ENCODE measurements at regions not wholly inside any gene's neighbourhood (a gene's known extent, or its start where the extent isn't known, plus 50 kb on each side); places are given as distances from the start of the nearest gene placed in this dataset.

DNA sequence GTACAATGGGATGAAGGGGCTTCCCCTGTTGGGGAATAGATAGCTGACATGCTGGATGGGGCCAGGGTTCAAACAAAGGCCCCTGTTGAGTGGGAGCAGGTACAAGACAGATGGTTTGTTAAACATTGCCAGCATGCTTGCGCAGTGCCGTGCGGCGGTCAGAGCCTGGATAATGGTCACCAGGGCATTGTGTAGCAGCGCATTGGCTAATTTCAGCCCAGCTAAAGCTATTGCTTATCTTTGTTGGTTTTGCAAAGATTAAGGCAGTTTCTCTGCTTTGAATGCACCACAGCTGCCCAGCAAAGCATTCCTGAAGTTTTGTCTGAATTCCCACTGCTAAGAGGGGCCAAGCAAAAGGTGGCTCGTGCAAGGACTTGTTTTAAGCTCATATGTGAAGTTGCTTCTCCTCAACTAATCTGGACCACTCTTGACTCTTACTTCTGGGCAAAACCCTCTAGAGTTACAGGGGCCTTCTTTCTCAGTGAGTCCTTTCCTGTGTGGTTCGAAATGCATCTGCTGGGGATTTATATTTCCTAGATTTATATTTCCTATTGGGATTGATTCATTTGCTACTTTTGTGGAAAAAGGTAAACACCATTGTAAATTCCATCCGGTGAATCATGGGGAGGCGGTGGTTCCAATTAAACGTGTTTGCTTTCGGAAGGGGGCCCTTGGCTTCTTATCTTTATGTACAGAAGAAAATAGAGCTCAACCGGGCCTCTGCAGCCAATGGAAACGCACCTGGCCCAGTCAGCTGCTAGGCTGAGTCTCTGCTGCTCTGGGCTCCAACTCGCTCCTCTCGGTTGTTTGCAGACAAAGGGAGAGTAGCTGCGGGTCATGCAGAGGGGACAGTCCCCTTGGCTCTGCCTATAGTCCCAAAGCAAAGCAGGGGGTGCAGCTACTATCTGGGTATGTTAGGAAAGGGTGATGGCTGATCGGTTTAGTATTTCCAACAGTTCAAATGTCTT is 72.1 kb downstream of the FOXA2 start:
- no peaks in the 10 kb centered on the region for H3K9me3 Mint-ChIP-seq
- H3K4me1 Mint-ChIP-seq: no peaks in the 10 kb centered on the region
- no peaks in the 10 kb centered on the region for H3K27me3 Mint-ChIP-seq
- ATAC-seq (replicated peaks): no peak
- no peaks in the 10 kb centered on the region for H3K36me3 Mint-ChIP-seq (ENCODE audit: low read depth)
- no peak overlapping the region for H3K27ac Mint-ChIP-seq
- no peak overlapping the region for H3K4me3 Mint-ChIP-seq

DNA sequence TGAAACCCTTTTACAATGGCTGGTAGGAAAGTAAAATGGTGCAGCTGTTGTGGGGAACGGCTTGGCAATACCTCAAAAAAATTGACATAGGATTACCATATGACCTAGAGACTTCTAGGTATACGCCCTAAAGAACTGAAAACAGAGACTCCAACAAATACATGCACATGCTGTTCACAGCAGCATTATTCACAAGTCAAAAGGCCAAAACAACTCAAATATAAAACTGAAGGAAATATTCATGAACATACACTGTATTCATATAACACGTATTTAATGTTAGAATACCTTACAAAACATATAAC is 74.6 kb downstream of the FOXA2 start:
- H3K27me3 Mint-ChIP-seq: no peaks in the 10 kb centered on the region
- no peaks in the 10 kb centered on the region for H3K4me1 Mint-ChIP-seq
- no peak overlapping the region for H3K4me3 Mint-ChIP-seq
- H3K9me3 Mint-ChIP-seq: no peaks in the 10 kb centered on the region
- no peak for ATAC-seq (replicated peaks)
- no peaks in the 10 kb centered on the region for H3K36me3 Mint-ChIP-seq (ENCODE audit: low read depth)
- no peak overlapping the region for H3K27ac Mint-ChIP-seq

DNA sequence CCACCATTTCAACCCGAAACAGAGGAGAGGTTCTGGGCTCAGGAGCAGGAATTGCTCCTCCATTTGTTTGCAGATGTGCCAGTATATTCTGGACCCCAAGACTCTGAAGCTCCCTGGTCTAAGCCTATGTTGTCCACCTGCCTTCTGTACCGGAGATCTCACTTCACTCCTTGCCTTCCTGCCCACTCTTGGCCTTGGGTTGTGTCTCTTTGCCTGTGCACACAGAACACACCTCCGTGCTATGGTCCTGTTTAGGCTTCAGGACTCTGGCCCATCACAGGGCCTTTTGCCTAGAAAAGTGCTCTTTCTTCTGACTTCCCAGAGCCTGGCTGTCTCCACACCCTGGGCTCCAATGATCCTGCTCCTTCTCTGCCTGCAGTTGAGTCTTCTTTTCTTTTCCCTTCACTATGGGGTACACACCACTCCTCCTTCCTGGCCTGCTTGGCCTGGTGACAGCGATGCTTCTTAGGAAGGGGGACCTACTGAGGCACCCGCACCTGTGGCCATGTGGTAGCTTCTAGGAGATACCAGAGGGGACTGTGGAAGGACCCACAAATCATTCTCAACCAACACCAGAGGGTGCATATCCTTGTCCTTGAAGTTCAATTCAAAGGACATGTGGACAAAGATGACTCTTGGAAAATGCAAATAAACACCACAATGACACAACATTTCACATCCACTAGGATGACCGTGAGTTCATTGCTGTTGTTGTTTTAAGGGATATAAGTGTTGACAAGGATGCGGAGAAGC is 75.1 kb downstream of the FOXA2 start:
- H3K4me3 Mint-ChIP-seq: no peak overlapping the region
- H3K27ac Mint-ChIP-seq: no peak overlapping the region
- no peaks in the 10 kb centered on the region for H3K27me3 Mint-ChIP-seq
- H3K4me1 Mint-ChIP-seq: no peaks in the 10 kb centered on the region
- no peaks in the 10 kb centered on the region for H3K9me3 Mint-ChIP-seq
- no peaks in the 10 kb centered on the region for H3K36me3 Mint-ChIP-seq (ENCODE audit: low read depth)
- no peak for ATAC-seq (replicated peaks)

DNA sequence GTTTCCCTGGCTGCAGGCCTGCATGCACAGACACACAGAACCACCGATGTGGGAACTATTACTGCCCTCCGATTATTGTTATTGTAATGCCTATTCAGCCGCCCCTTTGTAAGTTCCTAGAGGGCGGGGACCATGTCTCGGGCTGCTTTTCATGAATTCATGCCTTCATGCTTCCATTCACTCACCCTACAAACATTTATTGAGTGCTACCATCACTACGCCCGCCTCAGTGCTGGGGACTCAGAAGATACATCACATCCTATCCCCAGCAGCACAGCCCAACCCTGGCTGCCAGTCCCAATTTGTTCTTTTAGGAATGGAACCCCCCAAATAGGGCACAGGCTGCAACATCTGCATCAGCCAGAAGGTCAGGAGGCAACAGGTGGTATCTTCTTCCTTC is 75.9 kb downstream of the FOXA2 start:
- H3K9me3 Mint-ChIP-seq: no peaks in the 10 kb centered on the region
- H3K27me3 Mint-ChIP-seq: no peaks in the 10 kb centered on the region
- no peaks in the 10 kb centered on the region for H3K4me1 Mint-ChIP-seq
- no peak for ATAC-seq (replicated peaks)
- no peak overlapping the region for H3K4me3 Mint-ChIP-seq
- no peak overlapping the region for H3K27ac Mint-ChIP-seq
- no peaks in the 10 kb centered on the region for H3K36me3 Mint-ChIP-seq (ENCODE audit: low read depth)

DNA sequence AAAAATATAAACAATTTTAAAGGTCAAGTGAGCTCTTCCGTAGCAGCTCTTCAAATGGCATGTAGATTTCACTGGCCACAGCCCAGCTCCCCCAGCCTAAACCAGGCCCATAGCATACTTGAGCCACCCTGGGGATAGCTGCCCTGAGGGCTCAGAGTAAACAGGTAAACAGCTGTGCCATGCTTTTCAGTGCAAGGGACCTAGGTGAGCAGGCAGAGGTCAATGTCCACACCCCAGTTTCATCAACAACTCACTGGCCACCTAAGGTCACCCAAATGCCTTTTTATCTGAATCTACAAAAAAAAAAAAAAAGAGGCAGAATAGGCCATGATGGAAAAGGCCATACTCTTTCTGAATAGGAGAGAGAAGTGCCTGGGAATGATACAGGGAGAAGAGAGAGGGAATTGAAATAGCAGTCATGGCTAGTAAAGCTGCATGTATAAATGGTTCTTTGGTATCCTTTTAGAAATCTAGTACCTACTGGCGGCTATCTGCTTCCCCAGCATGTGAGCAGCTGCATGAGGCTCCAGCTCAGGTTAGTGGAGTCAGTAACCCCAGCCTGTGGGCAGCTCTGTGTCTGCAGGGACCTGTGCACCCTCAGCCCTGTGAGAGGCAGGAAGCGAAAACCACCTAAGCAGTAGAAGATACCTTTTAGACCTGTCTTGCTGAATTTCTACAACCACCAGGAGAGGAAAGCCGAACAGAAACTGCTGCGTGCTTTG is 77.0 kb downstream of the FOXA2 start:
- H3K9me3 Mint-ChIP-seq: no peaks in the 10 kb centered on the region
- no peaks in the 10 kb centered on the region for H3K27me3 Mint-ChIP-seq
- H3K27ac Mint-ChIP-seq: no peak overlapping the region
- no peaks in the 10 kb centered on the region for H3K36me3 Mint-ChIP-seq (ENCODE audit: low read depth)
- no peak overlapping the region for H3K4me3 Mint-ChIP-seq
- no peaks in the 10 kb centered on the region for H3K4me1 Mint-ChIP-seq
- no peak for ATAC-seq (replicated peaks)

DNA sequence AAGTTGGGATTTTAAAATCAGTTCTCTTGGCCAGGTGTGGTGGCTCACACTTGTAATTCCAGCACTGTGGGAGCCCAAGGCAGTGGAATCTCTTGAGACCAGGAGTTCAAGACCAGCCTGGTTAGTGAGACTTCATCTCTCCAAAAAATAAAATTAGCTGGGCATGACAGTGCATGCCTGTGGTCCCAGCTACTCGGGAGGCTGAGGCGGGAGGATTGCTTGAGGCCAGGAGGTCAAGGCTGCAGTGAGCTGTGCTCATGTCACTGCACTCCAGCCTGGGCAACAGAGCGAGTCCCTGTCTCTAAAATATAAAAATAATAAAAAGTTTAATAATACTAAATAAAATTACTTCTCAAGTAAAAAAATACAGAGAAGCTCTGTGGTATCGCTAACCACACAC is 77.5 kb downstream of the FOXA2 start:
- no peak overlapping the region for H3K27ac Mint-ChIP-seq
- H3K36me3 Mint-ChIP-seq (ENCODE audit: low read depth): no peaks in the 10 kb centered on the region
- H3K27me3 Mint-ChIP-seq: no peaks in the 10 kb centered on the region

DNA sequence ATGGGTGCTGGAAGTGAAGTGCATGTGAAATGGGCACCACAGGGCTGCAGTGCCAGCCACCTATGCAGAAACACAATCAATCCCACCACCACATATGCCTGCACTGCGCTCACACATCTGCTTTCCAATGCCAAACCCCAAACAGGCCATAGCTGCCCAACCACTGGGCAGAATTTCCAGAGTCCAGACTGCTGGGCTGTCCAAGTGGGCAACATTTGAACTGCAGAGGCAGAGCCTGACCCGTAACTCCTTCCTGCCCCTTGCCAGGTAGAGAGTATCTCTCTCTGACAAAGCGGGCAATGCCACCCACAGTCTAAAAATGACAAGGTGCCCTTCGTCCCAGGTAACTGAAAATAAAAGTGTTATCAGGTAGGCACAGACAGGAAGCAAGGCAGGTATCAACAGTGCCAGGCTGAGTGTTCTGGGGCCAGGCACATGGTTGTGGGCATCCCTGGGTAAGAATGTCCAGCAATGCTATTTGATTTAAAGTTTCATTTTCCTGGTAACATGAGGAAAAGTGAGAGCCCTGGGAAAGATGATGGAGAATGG is 79.5 kb downstream of the FOXA2 start:
- no peak overlapping the region for H3K4me3 Mint-ChIP-seq
- ATAC-seq (replicated peaks): no peak
- no peaks in the 10 kb centered on the region for H3K4me1 Mint-ChIP-seq
- peaks cover 3% of the 10 kb centered on the region for H3K9me3 Mint-ChIP-seq
- H3K36me3 Mint-ChIP-seq (ENCODE audit: low read depth): no peaks in the 10 kb centered on the region
- H3K27ac Mint-ChIP-seq: no peak overlapping the region
- H3K27me3 Mint-ChIP-seq: no peaks in the 10 kb centered on the region

More for the DNA sequence above, 77.5 kb downstream of the FOXA2 start:
- ATAC-seq (replicated peaks): no peak
- H3K4me3 Mint-ChIP-seq: no peak overlapping the region
- H3K4me1 Mint-ChIP-seq: no peaks in the 10 kb centered on the region
- peaks cover 3% of the 10 kb centered on the region for H3K9me3 Mint-ChIP-seq

DNA sequence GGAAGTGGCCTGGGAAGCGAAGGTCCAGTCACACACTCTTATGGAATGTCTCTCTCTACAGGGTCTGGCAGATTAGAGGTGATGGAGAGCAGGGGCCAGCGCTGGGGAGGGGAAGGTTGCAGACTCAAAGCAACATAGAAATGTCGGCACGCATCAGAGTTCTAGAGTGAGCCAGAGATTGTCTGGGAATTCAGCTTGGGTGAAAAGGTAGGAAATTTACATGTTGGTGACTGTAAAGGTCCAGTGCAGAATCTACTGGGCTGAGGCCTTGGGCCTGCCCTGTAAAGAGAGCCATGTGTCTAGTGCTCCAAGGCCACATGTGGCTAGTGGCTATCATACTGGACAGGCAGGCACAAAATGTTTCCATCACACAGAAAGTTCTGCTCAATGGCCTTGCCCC is 80.8 kb downstream of the FOXA2 start:
- no peaks in the 10 kb centered on the region for H3K4me1 Mint-ChIP-seq
- no peak overlapping the region for H3K4me3 Mint-ChIP-seq
- H3K36me3 Mint-ChIP-seq (ENCODE audit: low read depth): no peaks in the 10 kb centered on the region
- H3K9me3 Mint-ChIP-seq: peaks cover 3% of the 10 kb centered on the region
- H3K27me3 Mint-ChIP-seq: no peaks in the 10 kb centered on the region
- H3K27ac Mint-ChIP-seq: no peak overlapping the region
- no peak for ATAC-seq (replicated peaks)

DNA sequence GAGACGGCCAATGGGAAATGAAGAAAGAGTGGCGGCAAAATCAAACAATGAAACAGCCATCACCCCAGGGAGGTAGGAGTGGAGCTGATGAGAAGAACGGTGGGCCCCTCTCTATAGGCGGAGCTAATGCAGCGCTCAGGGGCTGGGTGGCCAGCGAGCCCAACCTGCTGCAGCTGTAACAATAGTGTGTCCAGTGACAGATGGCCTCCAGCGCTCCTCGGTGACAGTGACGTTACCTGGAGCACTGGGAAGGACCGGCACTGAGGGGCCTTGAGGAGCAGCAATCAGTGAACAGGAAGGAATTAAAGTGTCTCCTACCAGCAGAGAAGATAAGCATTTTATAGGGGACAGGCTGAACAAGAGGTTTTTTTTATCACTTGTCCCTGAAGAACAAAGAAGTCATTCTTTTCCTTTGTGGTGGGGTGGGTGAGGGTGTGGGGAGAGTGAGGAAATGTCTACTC is 81.6 kb downstream of the FOXA2 start:
- Mint-ChIP-seq H3K4me1 (no peaks in the 10 kb centered on the region), H3K27me3 (no peaks in the 10 kb centered on the region), H3K9me3 (peaks cover 4% of the 10 kb centered on the region), H3K4me3 (no peak overlapping the region), H3K36me3 (ENCODE audit: low read depth) (no peaks in the 10 kb centered on the region), H3K27ac (no peak overlapping the region)
- ATAC-seq (replicated peaks): no peak

DNA sequence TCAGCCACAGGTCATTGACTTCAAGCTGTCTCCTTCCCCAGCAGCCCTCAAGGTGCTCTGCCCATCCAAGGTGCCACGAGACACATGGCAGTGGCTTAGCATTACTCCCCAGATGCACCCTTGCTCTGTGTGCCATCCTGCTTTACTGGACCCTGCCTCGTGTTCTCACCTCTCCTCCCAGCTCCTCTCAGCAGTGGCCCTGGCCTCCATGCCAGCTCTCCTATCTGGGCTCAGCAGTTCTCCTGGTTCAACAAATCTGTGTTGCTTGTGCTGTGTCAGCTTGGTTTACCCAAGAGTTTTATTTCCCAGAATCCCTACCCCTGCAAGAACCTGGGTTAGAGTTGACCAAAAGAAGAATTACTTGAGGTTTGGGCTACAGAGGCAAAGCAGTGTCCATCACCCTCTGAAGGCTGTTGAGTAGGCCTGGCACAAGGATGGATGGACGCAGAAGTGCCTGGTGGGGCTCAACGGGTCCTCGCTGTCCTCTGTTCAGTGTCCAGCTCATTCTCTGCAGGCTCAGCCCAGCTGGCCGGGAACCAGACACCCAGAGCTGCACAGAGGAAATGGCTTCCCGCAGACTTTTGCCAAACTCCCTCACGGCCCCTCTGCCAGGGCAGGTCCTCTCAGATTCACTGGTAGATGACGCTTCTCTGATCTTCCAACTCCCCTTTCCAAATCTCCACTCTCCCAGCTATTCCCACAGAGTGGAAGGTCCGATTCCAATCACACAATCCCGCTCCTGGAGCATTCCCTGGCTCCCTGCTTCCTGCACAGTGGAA is 82.6 kb downstream of the FOXA2 start:
- Mint-ChIP-seq H3K36me3 (ENCODE audit: low read depth) (no peaks in the 10 kb centered on the region), H3K4me3 (no peak overlapping the region), H3K27ac (no peak overlapping the region), H3K27me3 (no peaks in the 10 kb centered on the region), H3K4me1 (no peaks in the 10 kb centered on the region), H3K9me3 (peaks cover 8% of the 10 kb centered on the region)
- no peak for ATAC-seq (replicated peaks)

DNA sequence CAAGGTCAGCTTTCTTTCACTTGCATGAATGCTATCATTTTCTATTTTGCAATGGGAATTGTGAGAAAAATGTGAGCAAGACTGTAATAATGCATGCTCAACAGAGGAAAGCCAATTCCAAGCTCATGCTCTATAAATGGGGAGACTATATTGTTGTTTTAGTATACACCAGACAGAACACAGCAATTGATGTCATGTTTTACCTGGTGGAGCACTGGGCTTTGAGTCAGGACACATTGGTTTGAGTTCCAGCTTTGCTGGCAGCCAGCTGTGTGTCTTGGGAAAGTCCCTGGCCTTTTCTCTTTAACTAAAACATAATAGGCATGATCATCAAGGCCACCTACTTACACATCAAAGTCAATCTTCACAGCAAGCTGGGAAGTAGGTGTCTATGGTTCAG is 83.3 kb downstream of the FOXA2 start:
- Mint-ChIP-seq H3K4me3 (no peak overlapping the region), H3K36me3 (ENCODE audit: low read depth) (no peaks in the 10 kb centered on the region), H3K27ac (no peak overlapping the region), H3K9me3 (peaks cover 8% of the 10 kb centered on the region), H3K27me3 (no peaks in the 10 kb centered on the region), H3K4me1 (no peaks in the 10 kb centered on the region)
- no peak for ATAC-seq (replicated peaks)

DNA sequence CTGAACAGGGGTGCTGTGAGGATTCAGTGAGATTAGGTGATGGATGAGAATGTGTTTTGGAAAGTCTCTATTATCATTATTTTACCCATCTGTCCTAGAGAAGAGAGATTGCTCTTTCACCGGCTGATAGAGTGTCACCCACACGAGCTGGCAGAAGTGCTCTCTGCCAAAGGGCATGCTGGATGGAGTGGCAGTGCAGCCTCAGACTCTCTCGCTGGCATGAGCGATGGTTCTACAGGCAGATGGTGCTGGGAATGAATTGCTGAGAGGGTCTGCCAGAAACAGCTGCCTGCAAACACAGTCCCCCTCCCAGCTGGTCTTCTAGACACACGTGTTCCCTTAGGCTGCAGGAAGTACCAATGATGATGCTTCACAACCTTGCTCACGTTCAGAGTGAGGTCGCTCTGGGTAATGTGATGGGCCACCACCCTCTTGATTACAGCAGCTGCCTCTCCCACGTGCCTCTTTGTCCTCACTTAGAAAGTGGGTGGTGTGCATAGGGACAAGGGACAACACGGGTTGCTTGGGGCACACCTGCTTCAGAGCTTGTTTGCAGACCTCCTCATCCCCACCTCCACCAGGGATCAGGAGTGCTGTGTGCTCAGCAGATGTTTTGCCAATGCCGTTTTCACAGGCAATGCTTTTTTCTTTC is 84.7 kb downstream of the FOXA2 start:
- no peaks in the 10 kb centered on the region for H3K27me3 Mint-ChIP-seq
- no peak overlapping the region for H3K4me3 Mint-ChIP-seq
- no peak overlapping the region for H3K27ac Mint-ChIP-seq
- ATAC-seq (replicated peaks): no peak
- H3K4me1 Mint-ChIP-seq: no peaks in the 10 kb centered on the region
- peaks cover 8% of the 10 kb centered on the region for H3K9me3 Mint-ChIP-seq
- no peaks in the 10 kb centered on the region for H3K36me3 Mint-ChIP-seq (ENCODE audit: low read depth)

DNA sequence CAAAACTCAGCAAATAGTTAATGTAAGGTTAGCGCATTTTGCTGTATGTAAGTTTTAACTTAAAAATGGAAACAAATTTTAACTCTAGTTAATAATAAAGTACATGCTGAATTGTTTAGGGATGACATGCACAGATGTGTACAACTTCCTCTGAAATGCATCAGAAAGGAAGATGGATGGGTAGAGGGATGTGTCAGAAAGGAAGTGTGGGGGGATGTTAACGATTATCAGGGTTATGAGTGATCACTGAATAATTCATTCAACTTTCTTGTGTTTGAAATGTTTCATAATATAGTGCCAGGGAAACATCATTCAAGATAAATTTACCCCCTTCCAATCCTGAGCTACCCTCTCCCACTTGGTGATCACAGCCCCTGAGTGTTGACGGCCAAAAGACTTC is 87.6 kb downstream of the FOXA2 start:
- no peaks in the 10 kb centered on the region for H3K27me3 Mint-ChIP-seq
- ATAC-seq (replicated peaks): no peak
- H3K9me3 Mint-ChIP-seq: peaks cover 5% of the 10 kb centered on the region
- no peak overlapping the region for H3K27ac Mint-ChIP-seq
- no peak overlapping the region for H3K4me3 Mint-ChIP-seq
- no peaks in the 10 kb centered on the region for H3K36me3 Mint-ChIP-seq (ENCODE audit: low read depth)
- H3K4me1 Mint-ChIP-seq: no peaks in the 10 kb centered on the region
